Common myeloid progenitor, CD34-positive (primary cell): ENCODE measurements at regions not wholly inside any gene's neighbourhood (a gene's known extent, or its start where the extent isn't known, plus 50 kb on each side); places are given as distances from the start of the nearest gene placed in this dataset.
A peak's percentile ranks its signal among the peaks of the same experiment; 100 is the strongest.

Experiments used
- CTCF ChIA-PET: fragments of 350-600 bp; sonication (Branson Sonifier 250); formaldehyde crosslinking; loops from one replicate; lab custom pipeline; 2021; ENCODE audit warnings: antibody characterized with exemption; lab: Charles Lee
- POLR2A ChIA-PET: fragments of 350-600 bp; sonication (Branson Sonifier 250); formaldehyde crosslinking; loops from one replicate; lab custom pipeline; 2021; ENCODE audit warnings: antibody characterized with exemption; lab: Charles Lee
- DNase-seq, 3 donors: peaks; one replicate each; pipeline versions ENCODE4 v3.0.0 to v3.0.0-alpha.2; 2013
- H3K27ac ChIP-seq, 2 experiments: 1 replicate in 1 of 2; 2 replicates in 1 of 2; pipeline ENCODE4 v1.7.0; 2013; ENCODE audit warnings: inconsistent platforms in 2 of 2, low read length in 2 of 2, mild to moderate bottlenecking in 2 of 2, low read depth in 1 of 2, moderate library complexity in 1 of 2; ENCODE audit not compliant: severe bottlenecking in 2 of 2, insufficient read depth in 1 of 2, poor library complexity in 1 of 2
- H3K27me3 ChIP-seq, 5 experiments: replicated peaks in 2 of 5; 1 replicate in 3 of 5; 2 replicates in 2 of 5; pipeline versions ENCODE4 v1.6.1 to v1.7.0; 2013; ENCODE audit warnings: low read length in 4 of 5, mild to moderate bottlenecking in 2 of 5, moderate library complexity in 2 of 5, inconsistent platforms in 1 of 5; ENCODE audit not compliant: insufficient read depth in 5 of 5, control insufficient read depth in 4 of 5
- H3K36me3 ChIP-seq, 4 experiments: 1 replicate in 2 of 4; 2 replicates in 2 of 4; pipeline versions ENCODE4 v1.6.1 to v1.7.0; 2013; ENCODE audit warnings: low read length in 3 of 4, control low read depth in 1 of 4, mild to moderate bottlenecking in 1 of 4; ENCODE audit not compliant: control insufficient read depth in 4 of 4, insufficient read depth in 4 of 4
- H3K4me1 ChIP-seq, 4 experiments: 1 replicate in 3 of 4; 2 replicates in 1 of 4; pipeline versions ENCODE4 v1.6.1 to v1.7.1; 2013; ENCODE audit warnings: low read length in 3 of 4, mild to moderate bottlenecking in 3 of 4, control low read depth in 1 of 4, inconsistent platforms in 1 of 4, moderate library complexity in 1 of 4; ENCODE audit not compliant: control insufficient read depth in 4 of 4, insufficient read depth in 4 of 4; ENCODE audit errors: control extremely low read depth in 1 of 4
- H3K4me3 ChIP-seq, 7 experiments: 1 replicate in 4 of 7; 2 replicates in 3 of 7; pipeline versions ENCODE4 v1.5.1 to v1.7.0; 2013; ENCODE audit warnings: mild to moderate bottlenecking in 7 of 7, low read length in 6 of 7, moderate library complexity in 6 of 7, inconsistent platforms in 2 of 7, low read depth in 2 of 7, control low read depth in 1 of 7; ENCODE audit not compliant: insufficient read depth in 4 of 7, control insufficient read depth in 1 of 7; ENCODE audit errors: extremely low read depth in 1 of 7
- H3K9me3 ChIP-seq, 5 experiments: 1 replicate in 4 of 5; 2 replicates in 1 of 5; pipeline versions ENCODE4 v1.6.1 to v1.7.1; 2013; ENCODE audit warnings: low read length in 4 of 5, mild to moderate bottlenecking in 2 of 5, inconsistent platforms in 1 of 5, low read depth in 1 of 5, moderate library complexity in 1 of 5; ENCODE audit not compliant: control insufficient read depth in 4 of 5, insufficient read depth in 2 of 5; ENCODE audit errors: control extremely low read depth in 1 of 5
- WGBS: methylation state at CpG from one replicate; pipeline ENCODE4 v1.1.5; 2013; ENCODE audit not compliant: insufficient coverage; 5-methylcytosine and 5-hydroxymethylcytosine counted together

DNA sequence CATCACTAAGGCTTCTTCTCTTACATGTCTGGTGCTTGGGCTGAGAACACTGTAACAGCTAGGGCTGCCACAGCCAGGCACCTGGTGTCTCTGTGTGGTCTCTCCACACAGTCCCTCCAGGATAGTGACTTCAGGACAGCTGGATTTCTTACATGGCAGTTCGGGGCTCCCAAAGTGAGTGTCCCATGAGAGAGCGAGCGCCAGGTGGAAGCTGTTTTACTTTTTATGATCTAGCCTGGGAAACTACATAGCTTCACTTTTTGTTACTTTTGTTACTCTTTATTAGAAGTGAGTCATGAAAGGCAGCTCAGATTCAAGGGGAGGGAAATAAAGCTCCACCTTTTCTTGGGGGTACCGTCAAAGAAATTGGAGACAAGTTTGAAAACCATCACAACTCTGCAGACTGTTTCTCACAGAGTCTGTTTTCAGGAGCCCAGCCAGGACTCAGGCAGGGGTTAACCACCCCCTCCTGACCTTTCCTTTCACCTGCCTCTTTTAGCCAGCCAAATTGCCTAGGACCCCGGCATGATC, 373.0 kb downstream of the MID1IP1 start:
- peak in 2 of 3 donors; percentile 40 to 52 for DNase-seq
- CTCF ChIA-PET: interaction anchor here (1.1 to 1.3 kb wide), 2 partner anchors 10 to 12 kb away, joined by 3 to 4 read pairs; no protein-coding TSS in a partner anchor
- Histone ChIP-seq H3K9me3 (peaks cover 0 to 2% (median 0%) of the 10 kb centered on the region in 5 experiments), H3K27ac (no peak overlapping the region), H3K4me1 (peaks cover 0 to 12% (median 7%) of the 10 kb centered on the region in 4 experiments), H3K4me3 (peak overlapping the region in 3 of 7 experiments; percentile 40 to 67 (median 57)), H3K27me3 (peaks cover 0 to 6% (median 0%) of the 10 kb centered on the region in 5 experiments), H3K36me3 (no peaks in the 10 kb centered on the region)
- WGBS: 86% methylated on average over 5 of the region's 5 CpGs
- POLR2A ChIA-PET: interaction anchor here (1.2 kb wide), 1 partner anchor 16 kb away, joined by 3 read pairs; no protein-coding TSS in a partner anchor

DNA sequence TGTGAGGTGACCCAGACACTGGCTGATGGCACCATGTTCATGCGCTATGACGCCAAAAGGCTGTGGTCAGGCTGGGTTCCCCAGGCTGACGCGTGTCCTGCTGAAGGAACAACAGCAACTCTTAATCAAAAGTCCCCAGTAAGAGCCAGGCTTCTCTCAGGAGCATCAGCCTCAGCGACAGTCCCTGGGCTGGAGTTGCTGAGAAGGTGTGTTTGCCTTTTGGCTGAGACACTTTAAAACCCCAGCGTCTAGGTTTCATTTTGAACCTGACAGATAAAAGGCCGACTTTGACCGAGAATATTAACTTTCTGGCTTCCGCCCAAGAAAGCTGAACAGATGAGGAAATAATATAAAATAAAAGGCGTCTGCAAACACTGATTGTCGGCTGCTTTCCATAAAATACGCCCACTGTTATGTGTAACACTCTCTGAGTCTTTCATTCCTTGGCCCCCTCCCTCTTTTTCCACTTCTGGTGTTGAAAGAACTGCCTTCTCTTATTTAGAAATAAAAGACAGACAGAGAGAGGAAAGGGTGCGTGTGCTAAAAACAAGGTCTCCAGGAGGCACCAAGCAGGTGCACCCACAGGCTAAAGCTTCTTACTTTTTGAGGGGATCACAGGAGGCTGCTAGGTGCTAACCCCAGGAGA, 373.6 kb downstream of the MID1IP1 start:
- peak; percentile 45 to 84 (median 80) for DNase-seq
- WGBS: 55% methylated on average over 13 of the region's 13 CpGs
- CTCF ChIA-PET: interaction anchor here (1.1 to 1.3 kb wide), 2 partner anchors 11 to 12 kb away, joined by 3 to 4 read pairs; no protein-coding TSS in a partner anchor
- Histone ChIP-seq H3K27me3 (peaks cover 0 to 6% (median 0%) of the 10 kb centered on the region in 5 experiments), H3K4me3 (peak overlapping the region in 3 of 7 experiments; percentile 40 to 67 (median 57)), H3K36me3 (no peaks in the 10 kb centered on the region), H3K27ac (no peak overlapping the region), H3K4me1 (peaks cover 0 to 12% (median 7%) of the 10 kb centered on the region in 4 experiments), H3K9me3 (peaks cover 0 to 2% (median 0%) of the 10 kb centered on the region in 5 experiments)
- POLR2A ChIA-PET: no interaction called here

DNA sequence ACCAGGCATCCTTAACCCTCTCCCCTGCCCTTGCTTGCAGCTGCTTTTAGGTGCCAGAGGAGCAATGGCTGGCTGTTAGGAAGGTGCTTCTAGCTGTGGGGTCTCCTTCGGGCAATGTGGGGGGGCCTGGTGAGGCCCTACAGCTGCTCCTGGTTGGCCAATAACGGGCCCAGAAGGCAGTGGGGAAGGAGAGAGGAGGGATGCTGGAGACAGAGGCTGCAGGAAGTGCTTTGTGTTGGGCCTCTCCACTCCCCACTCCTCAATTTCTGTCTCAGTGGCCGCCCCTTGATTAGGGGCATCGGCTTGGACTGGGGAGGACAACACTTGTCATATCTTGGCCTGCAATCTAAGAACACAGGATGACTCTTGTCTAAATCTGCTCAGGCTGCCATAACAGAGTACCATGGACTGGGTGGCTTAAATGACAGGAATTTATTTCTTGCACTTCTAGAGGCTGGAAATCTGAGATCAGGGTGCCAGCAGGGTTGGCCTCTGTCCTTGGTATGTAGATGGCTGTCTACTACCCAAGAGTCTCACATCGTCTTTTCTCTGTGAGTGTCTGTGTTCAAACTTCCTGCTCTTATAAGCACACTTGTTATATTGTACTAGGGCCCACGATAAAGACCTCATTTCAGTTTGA, 374.3 kb downstream of the MID1IP1 start:
- Histone ChIP-seq H3K9me3 (peaks cover 0 to 2% (median 0%) of the 10 kb centered on the region in 5 experiments), H3K4me1 (peaks cover 0 to 12% (median 7%) of the 10 kb centered on the region in 4 experiments), H3K4me3 (peak overlapping the region in 3 of 7 experiments; percentile 40 to 67 (median 57)), H3K36me3 (no peaks in the 10 kb centered on the region), H3K27ac (no peak overlapping the region), H3K27me3 (peaks cover 0 to 6% (median 0%) of the 10 kb centered on the region in 5 experiments)
- DNase-seq: no peak
- POLR2A ChIA-PET: no interaction called here
- CTCF ChIA-PET: interaction anchor here (1.1 kb wide), 1 partner anchor 11 kb away, joined by 3 read pairs; no protein-coding TSS in a partner anchor
- 71% methylated on average over 6 of the region's 6 CpGs for WGBS

DNA sequence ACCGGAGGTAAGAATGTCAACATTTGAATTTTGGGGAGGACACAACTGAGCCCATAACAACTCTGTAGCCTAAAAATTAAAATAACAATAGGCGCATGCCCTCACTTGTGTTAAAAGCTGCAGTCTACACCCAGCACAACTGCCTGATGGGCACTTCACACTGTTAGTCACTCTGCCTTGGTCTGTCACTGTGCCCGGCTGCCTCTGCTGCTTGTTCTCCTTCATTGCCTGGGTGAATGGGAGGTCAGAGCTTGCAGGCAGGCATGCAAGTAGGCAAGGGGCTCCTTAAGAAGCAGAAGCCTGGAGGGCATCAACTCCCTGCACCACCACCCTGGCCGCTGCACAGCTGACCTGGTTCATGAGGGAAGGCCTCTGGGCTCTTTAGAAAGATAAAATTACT, 374.8 kb downstream of the MID1IP1 start:
- peaks cover 0 to 2% (median 0%) of the 10 kb centered on the region in 5 experiments for H3K9me3 ChIP-seq
- peaks cover 0 to 6% (median 0%) of the 10 kb centered on the region in 5 experiments for H3K27me3 ChIP-seq
- ChIA-PET POLR2A (no interaction called here), CTCF (interaction anchor here (0.5 kb wide), 1 partner anchor 133 kb away, joined by 3 read pairs; no protein-coding TSS in a partner anchor)
- no peaks in the 10 kb centered on the region for H3K36me3 ChIP-seq
- H3K4me3 ChIP-seq: no peak overlapping the region
- 85% methylated on average over 3 of the region's 4 CpGs for WGBS
- H3K27ac ChIP-seq: no peak overlapping the region
- H3K4me1 ChIP-seq: peaks cover 0 to 12% (median 7%) of the 10 kb centered on the region in 4 experiments
- DNase-seq: no peak

DNA sequence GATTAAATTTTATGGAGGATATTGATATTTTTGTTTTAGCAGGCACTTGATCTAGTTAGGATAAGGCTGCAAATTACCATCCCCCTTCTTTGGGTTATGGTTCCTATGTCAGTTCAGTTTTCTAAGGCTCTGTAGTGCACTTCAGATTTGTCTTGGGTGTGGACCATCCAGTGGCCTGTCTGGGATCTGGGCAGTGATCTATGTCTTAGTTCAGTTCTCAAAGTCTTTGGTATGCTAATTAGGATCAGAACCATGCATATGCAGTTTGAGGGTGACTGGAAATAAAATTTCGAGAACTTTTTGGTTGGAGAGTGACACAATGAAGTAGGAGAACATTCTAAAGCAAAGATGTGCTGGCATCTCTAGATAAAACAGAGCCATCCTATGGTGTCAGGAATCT, 388.2 kb downstream of the MID1IP1 start:
- Histone ChIP-seq H3K36me3 (no peaks in the 10 kb centered on the region), H3K4me1 (no peaks in the 10 kb centered on the region), H3K27me3 (no peaks in the 10 kb centered on the region), H3K27ac (no peak overlapping the region), H3K4me3 (no peak overlapping the region), H3K9me3 (peaks cover 0 to 4% (median 0%) of the 10 kb centered on the region in 5 experiments)
- DNase-seq: no peak
- POLR2A ChIA-PET: no interaction called here
- WGBS: no CpG with 5 or more reads among the region's 1 CpG
- CTCF ChIA-PET: no interaction called here

DNA sequence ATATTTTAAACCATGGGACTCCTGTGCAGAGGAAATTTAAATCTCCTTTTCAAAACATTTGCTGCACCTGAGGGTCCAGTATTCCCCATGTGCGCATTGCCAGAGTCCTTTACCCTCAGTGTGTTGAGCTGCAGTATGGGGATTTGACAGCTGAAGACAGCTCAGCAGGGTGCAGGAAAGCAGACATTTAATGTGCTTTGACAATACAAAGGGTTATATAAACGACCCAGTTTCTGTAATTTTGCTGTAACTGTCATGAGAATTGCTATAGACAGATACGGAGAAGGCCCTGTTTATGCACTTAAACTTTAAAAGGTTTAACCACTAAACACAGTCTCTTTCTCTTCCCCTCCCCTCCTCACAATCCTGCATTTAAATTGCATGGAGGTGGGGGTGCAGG, 393.4 kb downstream of the MID1IP1 start:
- H3K4me1 ChIP-seq: peaks cover 8 to 25% (median 14%) of the 10 kb centered on the region in 4 experiments
- no peak for DNase-seq
- WGBS: 47% methylated on average over 3 of the region's 3 CpGs
- CTCF ChIA-PET: no interaction called here
- H3K9me3 ChIP-seq: no peaks in the 10 kb centered on the region
- no peak overlapping the region for H3K27ac ChIP-seq
- POLR2A ChIA-PET: no interaction called here
- no peaks in the 10 kb centered on the region for H3K36me3 ChIP-seq
- H3K27me3 ChIP-seq: no peaks in the 10 kb centered on the region
- no peak overlapping the region for H3K4me3 ChIP-seq
